SK-N-SH (cell line): ENCODE measurements at regions not wholly inside any gene's neighbourhood (a gene's known extent, or its start where the extent isn't known, plus 50 kb on each side); places are given as distances from the start of the nearest gene placed in this dataset.

ENCODE experiments used
- CTCF ChIA-PET: fragments of 300-600, 350-600 bp; formaldehyde crosslinking; extraction: SDS; loops from one replicate; lab custom pipeline; 2021; lab: Yijun Ruan, JAX
- POLR2A ChIA-PET: fragments of 350-600 bp; sonication (Branson Sonifier 250); formaldehyde crosslinking; extraction: SDS; loops from one replicate; lab custom pipeline; 2020; ENCODE audit warnings: antibody characterized with exemption, inconsistent platforms; lab: Yijun Ruan, JAX
- DNase-seq: peaks from one replicate; pipeline ENCODE4 v3.0.0; 2012
- H2AFZ ChIP-seq: fragments of 200-600 bp; sonication (generic); 2 replicates; pipeline ENCODE4 v1.8.1; 2016; ENCODE audit warnings: antibody characterized with exemption, mild to moderate bottlenecking, low read depth
- H3F3A ChIP-seq: fragments of 200-600 bp; sonication (generic); replicated peaks from 2 replicates; pipeline ENCODE3; 2016; ENCODE audit warnings: antibody characterized with exemption, mild to moderate bottlenecking; ENCODE audit not compliant: insufficient read depth
- H3K27ac ChIP-seq, 2 experiments: fragments of 200-500 bp in 1 of 2; fragments of 200-600 bp in 1 of 2; sonication (Bioruptor generic) in 1 of 2; sonication (generic), shearing (Covaris generic) in 1 of 2; 2 replicates each; pipeline versions ENCODE4 v1.5.1 to v1.6.1; 2014 to 2016; ENCODE audit warnings: low read depth in 2 of 2, inconsistent platforms in 1 of 2, low read length in 1 of 2, mild to moderate bottlenecking in 1 of 2, mixed read lengths in 1 of 2
- H3K27me3 ChIP-seq: fragments of 200-600 bp; sonication (generic), shearing (Covaris generic); 2 replicates; pipeline ENCODE4 v1.6.1; 2016; ENCODE audit warnings: mixed run types; ENCODE audit not compliant: insufficient read depth
- H3K36me3 ChIP-seq, 2 experiments: fragments of 200-500 bp in 1 of 2; fragments of 200-600 bp in 1 of 2; sonication (Bioruptor generic) in 1 of 2; sonication (generic) in 1 of 2; replicated peaks in 1 of 2; 2 replicates each; pipeline versions ENCODE3 to v1.5.1; 2014 to 2016; ENCODE audit warnings: low read length in 1 of 2, mild to moderate bottlenecking in 1 of 2; ENCODE audit not compliant: insufficient read depth in 2 of 2, control insufficient read depth in 1 of 2
- H3K4me1 ChIP-seq, 2 experiments: fragments of 200-500 bp in 1 of 2; fragments of 200-600 bp in 1 of 2; sonication (Bioruptor generic) in 1 of 2; sonication (generic), shearing (Covaris generic) in 1 of 2; 2 replicates each; pipeline versions ENCODE4 v1.5.1 to v1.6.1; 2014 to 2016; ENCODE audit warnings: low read depth in 1 of 2, low read length in 1 of 2, mixed run types in 1 of 2; ENCODE audit not compliant: insufficient read depth in 2 of 2, control insufficient read depth in 1 of 2
- H3K4me2 ChIP-seq: fragments of 200-600 bp; sonication (generic), shearing (Covaris generic); 2 replicates; pipeline ENCODE4 v1.6.1; 2017; ENCODE audit warnings: mixed run types
- H3K4me3 ChIP-seq, 2 experiments: fragments of 200-500 bp in 1 of 2; fragments of 200-600 bp in 1 of 2; sonication (Bioruptor generic) in 1 of 2; sonication (generic), shearing (Covaris generic) in 1 of 2; 2 replicates each; pipeline versions ENCODE4 v1.5.1 to v1.8.1; 2014 to 2016; ENCODE audit warnings: low read depth in 2 of 2, inconsistent platforms in 1 of 2, low read length in 1 of 2, mild to moderate bottlenecking in 1 of 2, mixed read lengths in 1 of 2, moderate library complexity in 1 of 2
- H3K79me2 ChIP-seq: fragments of 200-600 bp; sonication (generic); 2 replicates; pipeline ENCODE4 v1.8.1; 2017; ENCODE audit warnings: mild to moderate bottlenecking; ENCODE audit not compliant: insufficient read depth
- H3K9ac ChIP-seq: fragments of 200-600 bp; sonication (generic); 2 replicates; pipeline ENCODE4 v1.6.1; 2017; ENCODE audit warnings: mixed run types
- H3K9me2 ChIP-seq: fragments of 200-600 bp; sonication (generic); 2 replicates; pipeline ENCODE4 v1.6.1; 2017; ENCODE audit warnings: mixed run types
- H3K9me3 ChIP-seq: fragments of 200-600 bp; sonication (generic); 2 replicates; pipeline ENCODE4 v1.6.1; 2017; ENCODE audit warnings: mixed run types, mild to moderate bottlenecking, moderate library complexity
- H4K20me1 ChIP-seq: fragments of 200-600 bp; sonication (generic); 2 replicates; pipeline ENCODE4 v1.6.1; 2017; ENCODE audit warnings: mild to moderate bottlenecking, mixed run types; ENCODE audit not compliant: insufficient read depth
- CHD2 ChIP-seq: fragments of 150-350 bp; IDR thresholded peaks from 2 replicates; pipeline ENCODE4 v1.6.1; 2018; ENCODE audit warnings: low read length; ENCODE audit not compliant: partially characterized antibody
- CTCF ChIP-seq: fragments of 200-600 bp; sonication (generic); IDR thresholded peaks from 2 replicates; pipeline ENCODE4 v1.6.1; 2017; ENCODE audit warnings: antibody characterized with exemption, mild to moderate bottlenecking, moderate library complexity
- FOXM1 ChIP-seq: IDR thresholded peaks from 2 replicates; pipeline ENCODE4 v1.4.0; 2012; ENCODE audit warnings: low read depth, mild to moderate bottlenecking
- JUND ChIP-seq: IDR thresholded peaks from 2 replicates; pipeline ENCODE4 v1.4.0; 2012
- MEF2A ChIP-seq: IDR thresholded peaks from 2 replicates; pipeline ENCODE4 v1.4.0; 2012; ENCODE audit warnings: low read depth, borderline replicate concordance
- MXI1 ChIP-seq: IDR thresholded peaks from 2 replicates; pipeline ENCODE4 v1.6.1; 2012; ENCODE audit warnings: mild to moderate bottlenecking, low read depth, low read length, improper control_type of control experiment
- NRF1 ChIP-seq: IDR thresholded peaks from 2 replicates; pipeline ENCODE4 v1.6.1; 2012; ENCODE audit warnings: low read depth, mild to moderate bottlenecking, low read length
- RAD21 ChIP-seq: IDR thresholded peaks from 2 replicates; pipeline ENCODE4 v1.6.1; 2012; ENCODE audit warnings: mild to moderate bottlenecking, low read length
- RFX5 ChIP-seq: IDR thresholded peaks from 2 replicates; pipeline ENCODE4 v1.6.1; 2012; ENCODE audit warnings: mild to moderate bottlenecking, improper control_type of control experiment, low read length
- RXRA ChIP-seq: IDR thresholded peaks from 2 replicates; pipeline ENCODE4 v1.4.0; 2012; ENCODE audit warnings: low read depth, mild to moderate bottlenecking, borderline replicate concordance
- SMC3 ChIP-seq: IDR thresholded peaks from 2 replicates; pipeline ENCODE4 v1.6.1; 2012; ENCODE audit warnings: low read depth, low read length, improper control_type of control experiment
- TAF1 ChIP-seq: IDR thresholded peaks from 2 replicates; pipeline ENCODE4 v1.6.1; 2012; ENCODE audit warnings: low read depth, mild to moderate bottlenecking, low read length, moderate library complexity, borderline replicate concordance
- TEAD4 ChIP-seq: IDR thresholded peaks from 2 replicates; pipeline ENCODE4 v1.4.0; 2012; ENCODE audit warnings: mild to moderate bottlenecking, borderline replicate concordance; ENCODE audit not compliant: insufficient read depth
- USF1 ChIP-seq: IDR thresholded peaks from 2 replicates; pipeline ENCODE4 v1.4.0; 2012; ENCODE audit warnings: low read depth, borderline replicate concordance
- USF2 ChIP-seq: fragments of 150-350 bp; IDR thresholded peaks from 2 replicates; pipeline ENCODE4 v1.6.1; 2017; ENCODE audit warnings: antibody characterized with exemption, low read length, low read depth, borderline replicate concordance
- YY1 ChIP-seq: IDR thresholded peaks from 2 replicates; pipeline ENCODE4 v1.4.0; 2012; ENCODE audit warnings: low read depth, mild to moderate bottlenecking
- ZBTB33 ChIP-seq: IDR thresholded peaks from 2 replicates; pipeline ENCODE4 v1.4.0; 2012; ENCODE audit warnings: low read depth, borderline replicate concordance
- WGBS: methylation state at CpG from one replicate; pipeline ENCODE4 v1.1.6; 2017; ENCODE audit warnings: low lambda C conversion rate; 5-methylcytosine and 5-hydroxymethylcytosine counted together

- Histone ChIP-seq H3K36me3 (no peaks in the 10 kb centered on the region), H3K27ac (no peak overlapping the region), H3K9me2 (no peaks in the 10 kb centered on the region), H3K4me2 (no peak overlapping the region), H3F3A (no peaks in the 10 kb centered on the region), H3K9me3 (0 out of 2 replicates have a peak, but pooled peaks cover 3% of the 10 kb centered on the region), H3K9ac (no peak overlapping the region), H3K4me3 (no peak overlapping the region), H3K79me2 (no peaks in the 10 kb centered on the region), H4K20me1 (no peaks in the 10 kb centered on the region), H3K27me3 (no peaks in the 10 kb centered on the region), H2AFZ (no peak overlapping the region), H3K4me1 (no peaks in the 10 kb centered on the region)
- CTCF ChIA-PET: interaction anchor here (0.7 to 1.4 kb wide), 2 partner anchors 276 to 323 kb away, joined by 3 read pairs; no protein-coding TSS in a partner anchor
- POLR2A ChIA-PET: no interaction called here
- 96% methylated on average over 5 of the region's 5 CpGs for WGBS
- no peak for TF ChIP-seq TEAD4
- TF ChIP-seq RFX5: no peak
- no peak for TF ChIP-seq CHD2
- TF ChIP-seq CTCF: no peak
- TF ChIP-seq USF2: no peak
- no peak for TF ChIP-seq ZBTB33
- TF ChIP-seq USF1: no peak
- TF ChIP-seq SMC3: no peak
- no peak for DNase-seq
Measured at GRCh38 chr12:89874146-89874545, 165.5 kb upstream of the ATP2B1 start.

GRCh38 chr12:89873745-89874144 is 165.1 kb upstream of the ATP2B1 start:
- no peak overlapping the region for H2AFZ ChIP-seq
- H3K9ac ChIP-seq: no peak overlapping the region
- no peaks in the 10 kb centered on the region for H3K4me1 ChIP-seq
- no peaks in the 10 kb centered on the region for H3K27me3 ChIP-seq
- H3F3A ChIP-seq: no peaks in the 10 kb centered on the region
- no peak overlapping the region for H3K27ac ChIP-seq
- no peaks in the 10 kb centered on the region for H3K36me3 ChIP-seq
- 0 out of 2 replicates have a peak, but pooled peaks cover 3% of the 10 kb centered on the region for H3K9me3 ChIP-seq
- POLR2A ChIA-PET: no interaction called here
- H3K79me2 ChIP-seq: no peaks in the 10 kb centered on the region
- no peak overlapping the region for H3K4me3 ChIP-seq
- no peak overlapping the region for H3K4me2 ChIP-seq
- WGBS: 97% methylated on average over 4 of the region's 4 CpGs
- CTCF ChIA-PET: interaction anchor here (1.4 kb wide), 1 partner anchor 323 kb away, joined by 3 read pairs; no protein-coding TSS in a partner anchor
- no peaks in the 10 kb centered on the region for H3K9me2 ChIP-seq
- H4K20me1 ChIP-seq: no peaks in the 10 kb centered on the region
- no peak for DNase-seq
- no peak for TF ChIP-seq RAD21
- TF ChIP-seq SMC3: no peak
- TF ChIP-seq FOXM1: no peak
- TF ChIP-seq MEF2A: no peak
- TF ChIP-seq ZBTB33: no peak
- TF ChIP-seq RXRA: no peak
- no peak for TF ChIP-seq JUND
- no peak for TF ChIP-seq YY1
- no peak for TF ChIP-seq RFX5
- TF ChIP-seq TAF1: no peak
- TF ChIP-seq USF2: no peak
- no peak for TF ChIP-seq MXI1
- TF ChIP-seq NRF1: no peak
- no peak for TF ChIP-seq CHD2
